PC-9 (cell line): ENCODE measurements at regions not wholly inside any gene's neighbourhood (a gene's known extent, or its start where the extent isn't known, plus 50 kb on each side); places are given as distances from the start of the nearest gene placed in this dataset.

Experiments used
- BruUV-seq: library from RNA; stranded (reverse); fragments of 400-500 nt; replicated peaks from 2 replicates; lab custom pipeline; 2021; lab: Mats Ljungman, UMichigan
- CTCF ChIA-PET: fragments of 300-600 bp; sonication (Branson Sonifier 250); formaldehyde crosslinking; loops from one replicate; lab custom pipeline; 2022; ENCODE audit warnings: antibody characterized with exemption; lab: Charles Lee
- POLR2A ChIA-PET: fragments of 300-600 bp; sonication (Branson Sonifier 250); formaldehyde crosslinking; loops from one replicate; lab custom pipeline; 2022; ENCODE audit warnings: antibody characterized with exemption; ENCODE audit not compliant: unreplicated experiment; lab: Charles Lee
- DNase-seq, 2 experiments: peaks; one replicate each; pipeline versions ENCODE4 v3.0.0 to v3.0.0-alpha.2; 2015 to 2022; ENCODE audit warnings: mixed read lengths in 1 of 2
- H2AFZ ChIP-seq: fragments of 200-600 bp; sonication (generic); 2 replicates; pipeline ENCODE4 v1.8.1; 2017; ENCODE audit warnings: antibody characterized with exemption
- H3F3A ChIP-seq: fragments of 200-600 bp; sonication (generic); 2 replicates; pipeline ENCODE4 v1.8.1; 2017; ENCODE audit warnings: antibody characterized with exemption, mild to moderate bottlenecking, low read depth; ENCODE audit not compliant: insufficient read depth
- H3K27ac ChIP-seq: fragments of 200-600 bp; sonication (generic); 2 replicates; pipeline ENCODE4 v1.6.1; 2016; ENCODE audit warnings: mixed run types
- H3K27me3 ChIP-seq: fragments of 200-600 bp; sonication (generic); 2 replicates; pipeline ENCODE4 v1.6.1; 2016; ENCODE audit warnings: low read depth, mixed run types; ENCODE audit not compliant: insufficient read depth
- H3K36me3 ChIP-seq: fragments of 200-600 bp; sonication (generic); 2 replicates; pipeline ENCODE4 v1.6.1; 2016; ENCODE audit warnings: low read depth, mixed run types
- H3K4me1 ChIP-seq: fragments of 200-600 bp; sonication (generic); replicated peaks from 2 replicates; pipeline ENCODE4 v1.6.1; 2016; ENCODE audit warnings: mixed run types; ENCODE audit not compliant: insufficient read depth
- H3K4me2 ChIP-seq: fragments of 200-600 bp; sonication (generic); 2 replicates; pipeline ENCODE4 v1.6.1; 2017; ENCODE audit warnings: mixed run types
- H3K4me3 ChIP-seq: fragments of 200-600 bp; sonication (generic); 2 replicates; pipeline ENCODE4 v1.6.1; 2016; ENCODE audit warnings: mixed run types
- H3K79me2 ChIP-seq: fragments of 200-600 bp; sonication (generic); 2 replicates; pipeline ENCODE4 v1.6.1; 2017; ENCODE audit warnings: low read depth, mixed run types
- H3K9me2 ChIP-seq: fragments of 200-600 bp; sonication (generic); 2 replicates; pipeline ENCODE4 v1.8.1; 2017; ENCODE audit warnings: mild to moderate bottlenecking; ENCODE audit not compliant: insufficient read depth
- H3K9me3 ChIP-seq: fragments of 200-600 bp; sonication (generic); 2 replicates; pipeline ENCODE4 v1.8.1; 2016; ENCODE audit warnings: low read depth; ENCODE audit not compliant: insufficient read depth
- H4K20me1 ChIP-seq: fragments of 200-600 bp; sonication (generic); 2 replicates; pipeline ENCODE4 v1.8.1; 2017; ENCODE audit not compliant: insufficient read depth
- CTCF ChIP-seq: fragments of 200-600 bp; sonication (generic); conservative IDR thresholded peaks from 2 replicates; pipeline ENCODE4 v1.6.1; 2017; ENCODE audit warnings: mixed run types, antibody characterized with exemption, mild to moderate bottlenecking, moderate library complexity
- EZH2 ChIP-seq: fragments of 200-600 bp; sonication (generic); IDR thresholded peaks from 2 replicates; pipeline ENCODE4 v1.8.0; 2017; ENCODE audit warnings: antibody characterized with exemption, low read depth
- intact Hi-C: fragments of 100-400 bp; cut with micrococcal nuclease; formaldehyde crosslinking; loops from one replicate; pipeline ENCODE4 v1.10.0; 2022; ENCODE audit not compliant: unreplicated experiment

DNA sequence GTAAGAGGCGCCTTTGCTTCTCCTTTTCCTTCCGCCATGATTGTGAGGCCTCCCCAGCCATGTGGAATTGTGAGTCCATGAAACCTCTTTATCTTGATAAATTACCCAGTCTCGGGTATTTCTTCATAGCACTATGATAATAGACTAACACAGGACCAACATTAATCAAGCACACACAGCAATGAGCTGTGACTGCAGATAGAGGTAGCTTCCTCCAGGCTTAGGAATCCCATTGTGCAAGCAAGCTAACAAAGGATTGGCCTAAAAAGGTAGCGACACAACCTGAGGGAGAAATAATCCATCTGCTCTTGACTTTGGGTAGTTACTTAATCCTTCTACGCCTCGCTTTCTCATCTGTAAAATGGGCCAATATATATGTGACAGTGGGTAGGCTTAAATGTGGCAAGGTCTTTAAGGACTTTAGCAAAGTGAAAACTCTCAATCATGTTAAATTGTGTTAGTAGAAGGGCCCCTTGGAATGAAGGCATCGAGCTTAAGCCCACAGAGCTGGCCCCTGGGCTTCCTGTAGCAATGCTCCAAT is 393.6 kb downstream of the SOX9 start:
- Histone ChIP-seq H3K4me3 (no peak overlapping the region), H3K36me3 (no peaks in the 10 kb centered on the region), H3K9me2 (no peaks in the 10 kb centered on the region), H3K4me2 (no peak overlapping the region), H3K27ac (no peak overlapping the region), H3F3A (peaks cover 26% of the 10 kb centered on the region; the same call in 1 of the 2 replicates), H2AFZ (no peak overlapping the region), H4K20me1 (peaks cover 18% of the 10 kb centered on the region), H3K9me3 (no peaks in the 10 kb centered on the region), H3K4me1 (peaks cover 18% of the 10 kb centered on the region), H3K27me3 (no peaks in the 10 kb centered on the region), H3K79me2 (peaks cover 100% of the 10 kb centered on the region)
- no peak for DNase-seq
- CTCF ChIA-PET = no interaction called here
- intact Hi-C loops = no loop called here
- TF ChIP-seq CTCF = no peak
- no peak for TF ChIP-seq EZH2
- POLR2A ChIA-PET = no interaction called here
- no TSS peak for BruUV-seq

- H3K4me1 ChIP-seq = peaks cover 16% of the 10 kb centered on the region
- DNase-seq = no peak
Observed at GRCh38 chr17:72514891-72515290, 394.1 kb downstream of the SOX9 start.

GRCh38 chr17:72515291-72516065 is 394.7 kb downstream of the SOX9 start:
- no peak for TF ChIP-seq EZH2
- Histone ChIP-seq H3K4me3 (no peak overlapping the region), H3K9me3 (no peaks in the 10 kb centered on the region), H3K27me3 (no peaks in the 10 kb centered on the region), H4K20me1 (peaks cover 14% of the 10 kb centered on the region), H3K27ac (no peak overlapping the region), H3F3A (peaks cover 26% of the 10 kb centered on the region; the same call in 1 of the 2 replicates), H3K9me2 (no peaks in the 10 kb centered on the region), H2AFZ (no peak overlapping the region), H3K36me3 (no peaks in the 10 kb centered on the region), H3K79me2 (peaks cover 100% of the 10 kb centered on the region), H3K4me2 (no peak overlapping the region), H3K4me1 (peaks cover 10% of the 10 kb centered on the region)
- no TSS peak for BruUV-seq
- CTCF ChIA-PET = no interaction called here
- intact Hi-C loops = no loop called here
- DNase-seq = no peak
- POLR2A ChIA-PET = no interaction called here

More at GRCh38 chr17:72514891-72515290, 394.1 kb downstream of the SOX9 start:
- peaks cover 17% of the 10 kb centered on the region for H4K20me1 ChIP-seq
- no peak overlapping the region for H3K4me2 ChIP-seq
- no peak overlapping the region for H3K4me3 ChIP-seq
- ChIA-PET CTCF (no interaction called here), POLR2A (no interaction called here)
- no peaks in the 10 kb centered on the region for H3K27me3 ChIP-seq
- no TSS peak for BruUV-seq
- H3K9me2 ChIP-seq = no peaks in the 10 kb centered on the region
- no peaks in the 10 kb centered on the region for H3K9me3 ChIP-seq
- H3K36me3 ChIP-seq = no peaks in the 10 kb centered on the region
- no peak overlapping the region for H3K27ac ChIP-seq
- H3K79me2 ChIP-seq = peaks cover 100% of the 10 kb centered on the region
- intact Hi-C loops = no loop called here
- H3F3A ChIP-seq = peaks cover 26% of the 10 kb centered on the region; the same call in 1 of the 2 replicates
- H2AFZ ChIP-seq = no peak overlapping the region
- TF ChIP-seq EZH2 (no peak), CTCF (no peak)
